Erythroblast (primary cell): ENCODE measurements at regions not wholly inside any gene's neighbourhood (a gene's known extent, or its start where the extent isn't known, plus 50 kb on each side); places are given as distances from the start of the nearest gene placed in this dataset.

Experiments
- DNase-seq, 2 experiments: peaks; one replicate each; lab custom pipeline; 2025; lab: John Stamatoyannopoulos, UW
- GATA1 ChIP-seq: IDR thresholded peaks from 2 replicates; pipeline ENCODE4 v1.6.1; 2011; ENCODE audit warnings: low read depth, mild to moderate bottlenecking, control low read depth, low read length, moderate library complexity
- POLR2A ChIP-seq: IDR thresholded peaks from 2 replicates; pipeline ENCODE4 v1.6.1; 2011; ENCODE audit warnings: mild to moderate bottlenecking, low read length

DNA sequence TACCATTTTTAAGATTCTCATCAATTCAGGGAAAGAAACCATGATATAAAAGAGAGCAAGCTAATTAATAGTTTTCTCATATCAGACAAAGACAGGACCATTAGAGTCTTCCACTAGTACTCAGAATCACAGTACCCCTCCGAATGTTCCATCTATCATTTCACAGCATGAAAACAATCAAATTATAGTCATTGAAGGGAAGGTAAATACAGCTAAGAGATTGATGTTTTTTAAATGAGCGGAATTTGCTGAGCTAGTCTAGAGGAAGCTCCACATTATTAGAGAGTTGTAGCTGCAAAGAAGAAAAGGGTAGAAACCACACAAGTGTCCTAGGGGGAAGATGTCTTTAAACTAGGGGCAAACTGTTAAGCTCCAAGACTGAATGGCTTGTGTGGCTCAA is 808.9 kb downstream of the CDH11 start:
- TF ChIP-seq GATA1: no peak
- no peak for TF ChIP-seq POLR2A
- DNase-seq: no peak

- TF ChIP-seq GATA1 (no peak), POLR2A (no peak)
- DNase-seq: no peak
Observed at GRCh38 chr16:64312292-64312691, 809.6 kb downstream of the CDH11 start.

GRCh38 chr16:64311241-64311640 is 810.6 kb downstream of the CDH11 start:
- DNase-seq: no peak
- no peak for TF ChIP-seq POLR2A
- TF ChIP-seq GATA1: no peak

DNA sequence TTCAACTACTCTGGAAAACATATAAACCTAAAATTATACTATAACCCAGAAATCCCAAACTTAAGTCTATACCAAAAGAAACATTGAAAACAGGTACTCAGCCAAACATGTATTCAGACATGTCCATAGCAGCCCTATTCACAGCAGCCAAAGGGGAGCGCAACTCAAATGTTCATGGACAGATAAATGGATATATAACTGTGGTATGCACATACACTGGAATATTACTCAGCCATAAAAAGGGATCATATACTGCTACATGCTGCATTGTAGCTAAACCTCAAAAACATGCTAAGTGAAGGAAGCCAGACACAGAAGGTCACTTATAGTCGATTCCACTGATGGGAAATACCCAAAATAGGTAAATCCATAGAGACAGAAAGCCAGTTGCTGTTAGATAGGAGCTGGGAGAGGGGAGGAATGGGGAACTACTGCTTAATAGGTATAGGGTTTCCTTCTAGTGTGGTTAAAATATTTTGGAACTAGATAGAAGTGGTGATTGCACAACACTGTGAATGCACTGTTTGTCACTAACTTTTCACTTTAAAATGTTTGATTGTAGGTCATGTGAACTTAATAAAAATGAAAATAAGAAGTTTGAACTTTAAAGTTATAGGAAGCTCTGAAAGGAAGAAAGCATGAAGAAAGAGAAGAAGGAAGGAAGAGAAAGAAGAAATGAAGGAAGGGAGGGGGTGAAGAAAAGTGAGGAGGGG is 812.3 kb downstream of the CDH11 start:
- DNase-seq: no peak
- no peak for TF ChIP-seq GATA1
- no peak for TF ChIP-seq POLR2A

GRCh38 chr16:64308721-64309120 is 813.1 kb downstream of the CDH11 start:
- no peak for DNase-seq
- TF ChIP-seq POLR2A (no peak), GATA1 (no peak)

DNA sequence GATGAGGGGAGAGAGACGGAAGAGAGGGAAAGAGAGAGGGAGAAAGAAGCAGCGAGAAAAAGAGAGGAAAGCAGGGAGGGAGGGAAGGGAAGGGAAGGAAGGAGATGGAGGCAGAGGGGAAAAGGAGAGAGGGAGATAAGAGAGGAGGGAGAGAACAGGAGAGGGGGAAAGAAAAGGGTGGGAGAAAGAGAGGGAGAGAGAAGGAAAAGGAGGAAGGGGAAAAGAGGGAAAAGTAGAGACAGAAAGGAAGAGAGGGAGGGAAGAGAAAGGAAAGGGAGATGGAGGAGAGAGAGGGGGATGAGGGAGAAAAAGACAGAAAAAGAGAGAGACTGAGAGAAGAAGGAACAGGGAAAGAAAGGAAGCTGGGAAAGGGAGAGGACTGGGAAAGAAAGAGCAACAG is 814.4 kb downstream of the CDH11 start:
- TF ChIP-seq POLR2A (no peak), GATA1 (no peak)
- DNase-seq: no peak

- TF ChIP-seq GATA1 (no peak), POLR2A (no peak)
- no peak for DNase-seq
Observed at GRCh38 chr16:64305663-64306062, 816.2 kb downstream of the CDH11 start.

- TF ChIP-seq GATA1 (no peak), POLR2A (no peak)
- DNase-seq: no peak
Observed at GRCh38 chr16:64304951-64305350, 816.9 kb downstream of the CDH11 start.

- DNase-seq: no peak
Observed at GRCh38 chr16:64304396-64304795, 817.5 kb downstream of the CDH11 start.

GRCh38 chr16:64297863-64298600 is 823.8 kb downstream of the CDH11 start:
- no peak for DNase-seq
- TF ChIP-seq GATA1: no peak
- no peak for TF ChIP-seq POLR2A

More at GRCh38 chr16:64304396-64304795, 817.5 kb downstream of the CDH11 start:
- no peak for TF ChIP-seq GATA1
- TF ChIP-seq POLR2A: no peak

- no peak for DNase-seq
- no peak for TF ChIP-seq POLR2A
- TF ChIP-seq GATA1: no peak
Observed at GRCh38 chr16:64295466-64295865, 826.4 kb downstream of the CDH11 start.

DNA sequence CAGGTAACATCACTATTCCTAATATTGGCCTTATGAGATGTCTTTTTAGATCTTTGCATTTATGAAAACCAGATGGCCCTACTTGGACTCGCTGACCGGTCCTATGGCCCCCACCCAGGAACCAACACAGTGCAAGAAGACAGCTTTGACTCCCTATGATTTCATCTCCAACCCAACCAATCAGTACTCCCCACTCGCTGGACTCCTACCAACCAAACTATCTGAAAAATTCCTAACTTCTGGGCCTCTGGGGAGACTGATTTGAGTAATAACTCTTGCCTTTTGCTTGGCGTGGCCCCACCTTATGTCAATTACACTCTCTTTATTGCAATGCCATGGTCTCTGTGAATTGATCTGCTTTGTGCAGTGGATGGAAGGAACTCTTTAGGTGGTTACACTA is 828.9 kb downstream of the CDH11 start:
- DNase-seq: no peak
- TF ChIP-seq GATA1 (no peak), POLR2A (no peak)

DNA sequence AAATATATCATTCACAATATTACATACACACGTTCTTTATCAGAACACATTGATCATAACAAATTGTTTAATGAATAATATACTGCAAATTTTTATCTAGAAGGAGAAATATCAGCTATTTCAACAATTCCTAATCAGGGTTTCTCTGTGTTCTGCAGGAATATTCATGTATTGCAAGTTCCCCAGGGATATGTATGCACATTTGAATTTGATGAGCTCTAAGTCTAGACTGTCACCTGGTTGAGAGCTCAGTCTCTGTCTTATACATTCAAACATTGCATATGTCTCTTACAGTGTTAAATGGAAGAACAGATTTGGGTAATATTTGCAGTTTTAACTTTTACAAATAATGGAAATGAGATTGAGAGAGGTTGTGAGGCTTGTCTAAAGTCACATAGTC is 829.7 kb downstream of the CDH11 start:
- DNase-seq: no peak
- TF ChIP-seq GATA1: no peak
- TF ChIP-seq POLR2A: no peak

DNA sequence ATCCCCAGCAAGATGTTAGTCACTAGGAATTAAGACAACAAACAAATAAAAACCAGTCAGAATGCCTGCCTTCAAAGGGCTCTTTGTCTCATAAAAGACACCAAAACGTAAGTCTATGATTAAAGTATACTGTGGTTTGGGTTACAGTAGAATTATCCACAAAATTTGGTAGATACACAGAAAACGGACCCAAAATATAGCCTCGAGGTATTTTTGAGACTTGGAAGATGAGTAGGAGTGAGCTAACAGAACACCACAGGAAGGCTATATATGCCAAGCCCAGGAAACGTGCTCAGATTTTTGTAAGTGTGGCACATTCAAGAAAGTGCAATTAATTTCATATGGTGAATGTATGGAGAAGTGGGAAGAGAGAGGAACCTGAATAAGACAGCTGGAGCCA is 831.4 kb downstream of the CDH11 start:
- no peak for DNase-seq
- no peak for TF ChIP-seq POLR2A
- no peak for TF ChIP-seq GATA1
